NCI-H526 (cell line): ENCODE measurements at regions not wholly inside any gene's neighbourhood (a gene's known extent, or its start where the extent isn't known, plus 50 kb on each side); places are given as distances from the start of the nearest gene placed in this dataset.

ENCODE experiments used
- DNase-seq, 2 experiments: peaks; one replicate each; lab custom pipeline; 2025; lab: John Stamatoyannopoulos, UW

- no peak for DNase-seq
Measured at GRCh38 chr20:40161391-40161790, 527.6 kb downstream of the MAFB start.

GRCh38 chr20:40160097-40160550 is 528.9 kb downstream of the MAFB start:
- DNase-seq, result peak; percentile 77 to 90

- DNase-seq, result no peak
Measured at GRCh38 chr20:40159276-40159675, 529.8 kb downstream of the MAFB start.

GRCh38 chr20:40156600-40157317 is 532.3 kb downstream of the MAFB start:
- DNase-seq, result no peak

- DNase-seq, result no peak
Measured at GRCh38 chr20:40154514-40154913, 534.5 kb downstream of the MAFB start.

GRCh38 chr20:40148886-40149285 is 540.1 kb downstream of the MAFB start:
- DNase-seq, result no peak

- no peak for DNase-seq
Measured at GRCh38 chr20:40146071-40146470, 543.0 kb downstream of the MAFB start.

GRCh38 chr20:40144581-40144980 is 544.5 kb downstream of the MAFB start:
- DNase-seq, result peak; percentile 95 to 97

- no peak for DNase-seq
Measured at GRCh38 chr20:40134176-40134575, 554.9 kb downstream of the MAFB start.

GRCh38 chr20:40120827-40121226 is 568.2 kb downstream of the MAFB start:
- no peak for DNase-seq

GRCh38 chr20:40111282-40111681 is 577.8 kb downstream of the MAFB start:
- DNase-seq, result no peak

GRCh38 chr20:40110311-40110831 is 578.7 kb downstream of the MAFB start:
- no peak for DNase-seq

GRCh38 chr20:40109136-40109535 is 579.9 kb downstream of the MAFB start:
- DNase-seq, result no peak

GRCh38 chr20:40108321-40108720 is 580.7 kb downstream of the MAFB start:
- no peak for DNase-seq

GRCh38 chr20:40104959-40105358 is 584.1 kb downstream of the MAFB start:
- no peak for DNase-seq

- no peak for DNase-seq
Measured at GRCh38 chr20:40103420-40103819, 585.6 kb downstream of the MAFB start.

- no peak for DNase-seq
Measured at GRCh38 chr20:40101560-40101959, 587.5 kb downstream of the MAFB start.

- no peak for DNase-seq
Measured at GRCh38 chr20:40100261-40100660, 588.8 kb downstream of the MAFB start.

- DNase-seq, result no peak
Measured at GRCh38 chr20:40090236-40090635, 598.8 kb downstream of the MAFB start.

- DNase-seq, result no peak
Measured at GRCh38 chr20:40087496-40087895, 601.5 kb downstream of the MAFB start.

GRCh38 chr20:40085513-40085912 is 603.5 kb downstream of the MAFB start:
- DNase-seq, result no peak

GRCh38 chr20:40082436-40082835 is 606.6 kb downstream of the MAFB start:
- DNase-seq, result no peak

GRCh38 chr20:40081653-40082052 is 607.4 kb downstream of the MAFB start:
- DNase-seq, result no peak
